ENCODE measurements at regions not wholly inside any gene's neighbourhood (a gene's known extent, or its start where the extent isn't known, plus 50 kb on each side); places are given as distances from the start of the nearest gene placed in this dataset.
"Not testable (repeated sequence)": the region's sequence is repeated elsewhere in the genome, so short reads cannot be mapped to it uniquely, and the experiment has no call there.

DNA sequence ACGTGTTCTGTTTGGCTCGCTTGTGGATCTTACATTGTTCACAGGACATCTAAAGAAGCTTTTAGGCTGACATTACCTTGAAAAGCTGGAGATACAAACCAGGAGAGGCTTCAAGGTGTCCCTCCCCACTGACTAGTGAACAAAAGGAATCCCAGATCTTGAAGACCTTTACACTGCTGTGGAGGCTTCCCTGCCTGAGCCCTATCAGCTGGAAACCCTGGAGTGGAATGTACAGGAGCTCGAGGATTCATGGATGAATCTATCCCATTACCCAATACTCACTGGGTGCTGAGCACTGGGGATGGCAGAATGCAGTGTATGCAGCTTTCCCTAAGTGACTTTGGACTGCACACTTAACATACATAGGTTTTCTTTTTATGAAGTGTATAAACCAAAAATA is 82.3 kb upstream of the MFGE8 start:
- no peak for DNase-seq (ENCODE audit: low read depth in 3 of 3)

DNA sequence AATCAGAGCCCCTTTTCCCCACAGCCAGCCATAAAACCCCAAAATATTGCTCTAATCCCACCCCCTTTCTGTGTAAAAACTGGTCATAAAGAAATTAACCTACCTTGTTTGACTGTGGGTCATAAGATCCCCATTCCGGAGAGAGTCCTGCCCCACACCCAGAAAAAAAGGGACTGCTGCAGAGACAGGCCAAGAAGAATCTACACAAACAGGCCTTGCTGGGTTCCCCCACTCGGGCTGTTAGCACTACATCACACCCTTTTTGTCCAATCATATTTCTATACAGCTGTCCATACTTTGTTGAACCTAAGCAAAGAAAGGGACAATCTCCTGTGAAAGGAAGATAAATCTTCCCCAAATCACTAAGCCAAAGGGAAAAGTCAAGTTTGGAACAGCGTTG is 84.4 kb upstream of the MFGE8 start:
- no peak for DNase-seq (ENCODE audit: low read depth in 3 of 3)

DNA sequence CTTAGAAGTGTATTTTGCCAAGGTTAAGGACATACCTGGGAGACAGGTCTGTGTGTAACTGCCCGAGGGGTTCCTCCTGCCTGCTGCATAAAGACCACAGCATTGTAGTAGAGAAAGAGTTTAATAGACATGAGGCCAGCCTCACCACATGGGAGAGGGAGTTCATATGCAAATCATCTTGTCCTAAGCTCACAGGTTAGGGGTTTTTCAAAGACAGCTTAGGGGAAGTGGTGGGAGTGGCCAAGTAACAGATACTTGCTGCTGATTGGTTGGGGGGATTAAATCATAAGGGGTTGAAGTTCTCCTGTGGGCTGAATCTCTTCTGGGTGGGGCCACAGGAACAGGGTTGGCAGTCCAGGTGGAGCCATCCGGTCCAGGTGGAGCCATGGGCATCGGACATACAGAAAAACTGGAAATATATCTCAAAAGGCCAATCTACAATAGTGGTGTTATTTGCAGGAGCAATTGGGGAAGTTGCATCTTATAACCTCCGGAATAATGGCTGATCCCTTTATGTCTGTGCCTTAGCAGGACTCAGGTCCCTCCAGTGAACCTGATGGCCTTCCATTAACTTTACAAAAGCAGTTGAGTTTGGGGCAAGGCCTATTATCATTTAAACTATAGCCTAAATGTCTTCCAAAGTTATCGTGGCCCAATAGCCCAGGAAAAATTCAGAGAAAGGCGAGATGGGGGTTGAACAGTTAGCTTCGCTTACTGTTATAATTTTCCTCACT is 86.0 kb upstream of the MFGE8 start:
- no peak for DNase-seq (ENCODE audit: low read depth in 3 of 3)

DNA sequence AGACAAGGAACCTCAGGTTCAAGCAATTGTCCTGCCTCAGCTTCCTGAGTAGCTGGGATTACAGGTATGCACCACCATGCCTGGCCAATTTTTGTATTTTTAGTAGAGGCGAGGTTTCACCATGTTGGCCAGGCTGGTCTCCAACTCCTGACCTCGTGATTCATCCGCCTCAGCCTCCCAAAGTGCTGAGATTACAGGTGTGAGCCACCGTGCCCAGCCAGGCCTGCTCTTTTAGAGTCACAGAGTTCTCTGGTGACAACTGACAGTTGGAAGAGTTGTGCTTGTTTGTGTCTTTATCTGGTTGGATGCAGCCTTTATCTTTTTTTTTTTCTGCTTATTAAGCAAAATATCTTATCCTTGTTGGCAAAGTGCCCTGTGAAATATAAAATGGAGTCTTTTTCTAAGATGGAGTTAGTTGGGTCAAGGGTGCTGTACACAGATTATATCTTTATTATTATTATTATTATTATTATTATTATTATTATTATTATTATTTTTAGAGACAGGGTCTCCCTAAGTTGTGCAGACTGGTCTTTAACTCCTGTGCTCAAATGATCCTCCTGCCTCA is 86.5 kb upstream of the ABHD2 start:
- DNase-seq (ENCODE audit: low read depth in 3 of 3), result not testable (repeated sequence)

DNA sequence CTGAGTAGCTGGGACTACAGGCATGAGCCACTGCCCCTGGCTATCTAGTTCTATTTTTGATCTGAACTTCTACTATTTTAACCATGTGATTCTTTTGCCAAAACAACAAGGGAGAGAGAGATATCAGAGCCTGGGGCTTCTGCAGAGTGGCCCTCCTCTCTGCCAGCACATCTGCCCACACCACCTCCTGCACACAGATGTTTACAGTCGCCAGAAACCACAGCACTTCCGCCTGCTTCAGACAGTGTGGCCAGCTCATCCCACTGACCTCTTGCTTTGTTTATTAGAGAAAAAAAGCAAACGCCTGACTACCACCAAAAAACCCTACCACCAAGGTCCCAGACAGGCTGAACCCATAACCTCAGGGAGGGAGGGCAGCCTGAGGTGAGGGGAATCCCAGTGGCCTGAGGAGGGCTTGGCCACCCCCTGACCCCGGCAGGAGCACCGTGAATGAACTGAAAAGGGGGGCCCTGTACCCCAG is 85.9 kb upstream of the ABHD2 start:
- DNase-seq (ENCODE audit: low read depth in 3 of 3), result no peak

DNA sequence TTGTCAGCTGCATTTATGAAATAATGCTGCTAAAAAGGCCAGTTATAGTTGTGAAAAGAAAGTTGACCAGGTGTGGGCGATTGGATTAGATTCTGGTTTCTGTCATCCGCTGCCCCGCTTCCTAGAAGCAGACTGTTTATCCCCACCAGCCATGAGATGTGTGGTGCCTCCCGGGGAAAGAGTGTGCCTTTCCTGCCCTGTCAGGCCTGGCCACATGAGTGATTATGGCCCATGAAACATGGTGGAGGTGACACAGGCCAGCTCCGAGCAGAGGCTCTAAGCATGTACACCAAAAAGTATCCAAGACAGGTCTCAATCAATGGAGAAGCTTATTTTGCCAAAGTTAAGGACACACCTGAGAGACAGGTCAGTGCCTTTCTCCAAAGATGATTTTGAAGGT is 85.4 kb upstream of the ABHD2 start:
- DNase-seq (ENCODE audit: low read depth in 3 of 3), result no peak

DNA sequence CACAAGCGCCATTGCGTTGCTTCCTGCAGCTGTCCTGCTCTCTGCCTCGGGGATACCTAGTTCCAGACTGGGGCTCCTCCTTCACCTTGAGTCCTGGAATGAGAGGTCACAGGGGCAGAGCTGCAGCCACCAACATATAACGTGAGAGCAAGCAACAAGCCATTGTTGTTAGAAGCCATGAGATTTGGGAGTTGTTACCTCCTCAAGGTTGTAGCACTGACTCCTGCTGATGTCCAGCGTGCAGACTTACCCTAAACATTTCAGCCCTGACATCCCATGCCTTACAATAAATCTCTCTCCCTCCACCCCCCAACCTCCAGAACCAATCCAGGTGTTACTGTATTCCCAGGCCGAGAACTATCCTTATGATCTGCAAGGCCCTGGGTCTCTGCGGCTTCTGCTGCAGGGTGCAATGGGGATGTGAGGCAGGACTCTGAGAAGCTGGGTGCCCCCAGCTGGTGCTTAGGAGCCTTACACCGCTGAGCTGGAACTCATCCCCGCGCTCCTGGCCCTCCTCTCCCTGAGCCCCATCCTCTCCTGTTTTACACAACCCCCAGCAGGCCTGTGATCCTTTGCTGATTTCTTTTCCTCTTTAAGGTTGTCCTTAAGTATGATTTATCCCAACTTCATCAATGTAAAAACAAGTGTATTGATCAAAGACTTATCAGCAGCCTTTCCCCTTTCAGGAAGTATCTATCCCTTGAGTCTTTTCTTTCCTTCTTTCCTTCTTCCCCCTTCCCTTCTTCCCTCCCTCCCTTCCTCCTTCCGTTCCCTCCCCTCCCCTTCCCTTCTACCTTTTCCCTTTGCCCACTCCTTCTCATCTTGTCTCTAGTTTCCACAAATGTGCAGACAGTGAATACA is 84.2 kb upstream of the ABHD2 start:
- DNase-seq (ENCODE audit: low read depth in 3 of 3), result no peak

DNA sequence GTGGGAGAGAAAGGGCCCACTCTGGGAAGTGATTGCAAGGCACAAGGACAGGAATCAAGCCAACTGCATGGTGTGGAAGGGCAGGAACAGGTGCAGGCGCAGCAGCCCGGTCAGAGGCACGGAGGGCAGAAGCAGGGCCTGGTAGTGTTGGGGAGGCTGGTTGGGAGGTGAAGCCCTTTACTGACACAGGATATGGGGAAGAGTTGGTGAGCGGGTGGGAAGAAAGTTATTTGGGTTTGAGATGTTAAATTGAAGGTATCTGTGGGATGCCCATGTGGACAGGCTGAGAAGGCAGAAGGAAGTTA is 83.6 kb upstream of the ABHD2 start:
- DNase-seq (ENCODE audit: low read depth in 3 of 3), result no peak

DNA sequence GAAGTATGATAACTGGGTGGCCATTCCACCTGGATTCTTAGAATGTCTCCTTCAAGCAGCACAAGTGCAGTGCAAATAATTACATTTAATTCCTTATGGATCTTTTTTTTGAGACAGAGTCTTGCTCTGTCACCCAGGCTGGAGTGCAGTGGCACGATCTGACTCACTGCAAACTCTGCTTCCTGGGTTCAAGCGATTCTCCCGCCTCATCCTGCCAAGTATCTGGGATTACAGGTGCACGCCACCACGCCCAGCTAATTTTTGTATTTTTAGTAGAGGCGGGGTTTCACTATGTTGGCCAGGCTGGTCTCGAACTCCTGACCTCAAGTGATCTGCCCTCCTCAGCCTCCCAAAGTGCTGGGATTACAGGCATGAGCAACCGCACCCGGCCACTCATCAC is 80.7 kb upstream of the ABHD2 start:
- DNase-seq (ENCODE audit: low read depth in 3 of 3), result not testable (repeated sequence)

DNA sequence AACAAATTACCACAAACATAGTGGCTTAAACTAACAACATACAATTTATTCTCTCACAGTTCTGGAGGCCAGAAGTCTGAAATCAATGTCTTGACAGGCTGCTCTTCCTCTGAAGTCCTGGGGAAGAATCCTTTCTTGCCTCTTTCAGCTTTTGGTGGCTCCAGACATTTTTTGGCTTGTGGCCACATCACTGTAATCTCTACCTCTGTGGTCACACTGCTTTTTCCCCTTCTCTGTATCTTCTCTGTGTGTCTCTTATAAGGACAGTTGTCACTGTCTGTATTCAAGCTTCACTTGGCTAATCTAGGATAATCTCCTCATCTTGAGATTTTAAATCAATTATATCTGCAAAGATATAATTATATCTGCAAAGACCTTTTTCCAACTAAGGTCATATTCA is 80.3 kb upstream of the ABHD2 start:
- no peak for DNase-seq (ENCODE audit: low read depth in 3 of 3)

DNA sequence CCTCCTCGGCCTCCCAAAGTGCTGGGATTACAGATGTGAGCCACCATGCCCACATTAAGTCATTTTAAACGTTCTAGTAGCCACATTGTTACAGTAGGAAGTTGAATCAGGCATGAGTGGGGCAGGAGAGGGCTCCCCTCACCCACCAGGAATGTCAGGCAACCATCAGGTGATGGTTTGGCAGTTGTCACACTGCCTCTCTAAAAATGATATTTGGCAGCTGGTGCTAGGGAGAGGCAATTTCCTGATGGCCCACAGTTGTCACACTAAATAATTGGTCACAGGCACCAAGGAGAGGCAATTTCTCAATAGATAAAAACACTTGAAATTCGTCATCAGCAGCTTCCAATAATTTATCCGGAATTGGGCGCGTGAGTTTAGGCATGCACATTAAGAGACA is 79.2 kb upstream of the ABHD2 start:
- DNase-seq (ENCODE audit: low read depth in 3 of 3), result no peak

DNA sequence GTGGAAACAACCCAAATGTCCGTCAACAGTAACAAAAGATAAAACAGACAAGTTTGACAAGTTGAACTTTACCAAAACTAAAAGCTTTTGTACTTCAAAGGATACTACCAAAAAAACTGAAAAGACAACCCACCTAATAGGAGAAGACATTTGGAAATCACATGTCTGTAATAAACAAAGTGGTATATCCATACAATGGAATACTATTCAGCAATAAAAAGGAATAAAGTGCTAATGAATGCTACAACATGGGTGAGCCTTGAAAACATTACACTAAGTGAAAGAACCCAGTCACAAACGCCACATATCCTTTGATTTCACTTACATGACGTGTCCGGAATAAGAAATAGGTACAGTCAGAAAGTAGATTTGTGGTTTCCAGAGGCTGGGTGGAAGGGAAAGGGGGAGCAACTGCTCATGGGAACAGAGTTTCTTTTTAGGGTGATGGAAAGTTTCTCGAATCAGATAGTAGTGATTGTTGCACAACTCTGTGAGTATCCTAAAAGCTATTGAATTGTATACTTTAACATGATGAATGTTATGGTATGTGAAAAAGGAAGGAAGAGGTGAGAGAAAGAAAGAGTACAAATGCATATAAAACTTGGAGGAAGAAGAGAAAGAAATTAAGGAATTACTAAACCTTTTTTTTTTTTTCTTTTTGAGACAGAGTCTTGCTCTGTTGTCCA is 72.7 kb upstream of the ABHD2 start:
- DNase-seq (ENCODE audit: low read depth in 3 of 3), result no peak

DNA sequence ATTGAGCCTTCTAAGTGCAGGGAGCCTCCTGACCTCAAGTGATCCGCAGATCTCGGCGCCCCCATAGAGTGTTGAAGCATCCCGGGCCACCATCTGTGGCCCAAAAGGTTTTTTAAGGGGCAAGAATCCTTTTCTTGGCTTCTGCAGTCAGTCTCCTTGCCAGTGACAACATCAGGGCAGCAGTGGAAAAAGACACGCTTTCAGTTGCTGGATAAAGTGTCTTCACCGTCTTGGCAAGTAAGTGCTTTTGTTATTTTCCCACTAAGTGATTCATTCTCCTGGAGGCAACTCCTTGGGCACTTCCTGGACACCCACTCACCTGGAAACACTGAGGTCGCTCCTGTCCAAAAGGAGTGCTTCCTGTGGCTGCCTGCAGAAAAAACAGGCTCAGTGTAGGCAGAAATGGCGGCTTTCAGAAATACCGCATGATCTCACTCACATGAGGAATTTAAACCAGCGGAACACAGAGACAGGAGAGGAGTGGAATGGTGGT is 71.7 kb upstream of the ABHD2 start:
- DNase-seq (ENCODE audit: low read depth in 3 of 3), result no peak

DNA sequence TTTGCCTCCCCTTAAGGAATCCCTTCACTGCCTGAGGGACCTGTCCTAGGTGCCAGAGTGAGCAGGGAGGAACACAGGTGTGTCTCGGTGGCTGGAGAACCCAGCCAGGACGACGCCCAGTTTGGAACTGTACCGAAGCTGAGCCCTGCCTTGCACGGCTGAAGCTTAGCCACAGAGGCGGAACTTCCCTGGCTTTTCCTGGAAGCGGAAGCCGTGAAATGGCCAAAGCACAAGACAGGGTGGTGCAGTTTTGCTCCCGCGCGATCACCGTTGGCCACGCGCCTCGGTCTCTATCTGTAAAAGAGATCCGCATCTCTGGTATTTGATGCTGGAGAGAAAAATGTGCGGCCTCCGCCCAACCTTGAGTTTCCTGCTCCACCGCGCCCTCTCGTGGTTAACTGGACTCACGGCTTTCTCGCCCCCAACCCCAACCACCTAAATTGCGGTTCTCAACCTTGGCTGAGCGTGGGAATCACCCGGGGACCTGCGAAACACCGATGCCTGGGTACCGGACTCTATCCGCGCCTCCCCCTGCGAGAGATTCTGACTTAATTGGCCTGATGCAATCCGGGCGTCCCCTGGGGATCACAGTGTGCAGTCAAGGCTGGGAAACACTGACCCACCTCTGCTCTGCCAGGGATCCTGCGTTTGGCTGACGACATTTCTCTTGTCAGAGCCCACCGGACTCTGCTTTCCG is 70.7 kb upstream of the ABHD2 start:
- DNase-seq (ENCODE audit: low read depth in 3 of 3), result peak; percentile 71 to 87 (median 74)

DNA sequence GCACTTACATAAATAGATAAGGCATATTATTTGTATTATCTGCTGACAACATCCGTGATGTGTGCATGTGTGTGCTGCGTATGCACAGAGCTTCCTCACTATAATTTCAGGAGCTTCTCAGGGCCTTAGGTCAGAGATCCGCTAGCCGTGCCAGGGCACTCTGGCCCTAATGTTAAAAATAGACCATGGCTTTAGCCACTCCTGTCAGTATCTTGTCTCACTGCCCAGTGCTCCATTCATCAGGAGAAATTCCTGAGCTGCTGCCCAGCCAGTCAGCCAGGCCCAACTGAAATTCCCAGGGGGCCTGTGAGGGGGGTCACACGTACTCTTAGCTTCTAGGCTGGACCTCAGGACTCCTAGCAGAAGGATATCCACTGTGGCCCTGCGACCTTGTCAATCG is 70.0 kb upstream of the ABHD2 start:
- no peak for DNase-seq (ENCODE audit: low read depth in 3 of 3)

DNA sequence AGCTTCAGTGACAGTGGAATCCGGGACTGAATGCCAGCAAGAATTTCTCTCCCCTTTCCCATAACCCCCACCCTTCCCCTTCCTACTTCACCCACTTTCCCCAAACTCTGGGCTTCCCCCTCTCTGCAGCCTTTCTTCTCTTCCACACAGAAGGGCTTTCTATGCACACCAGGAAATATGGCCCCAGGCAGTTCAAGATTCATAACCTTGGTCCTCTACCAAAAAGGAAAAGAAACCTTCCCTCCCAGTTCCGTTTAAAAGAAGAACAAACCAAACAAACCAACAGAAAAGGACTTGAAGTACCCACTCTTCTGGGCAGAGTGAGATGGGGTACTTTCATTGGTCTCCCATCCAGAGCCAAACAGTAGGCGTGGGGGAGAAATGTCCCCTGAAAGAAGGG is 68.8 kb upstream of the ABHD2 start:
- DNase-seq (ENCODE audit: low read depth in 3 of 3), result no peak

DNA sequence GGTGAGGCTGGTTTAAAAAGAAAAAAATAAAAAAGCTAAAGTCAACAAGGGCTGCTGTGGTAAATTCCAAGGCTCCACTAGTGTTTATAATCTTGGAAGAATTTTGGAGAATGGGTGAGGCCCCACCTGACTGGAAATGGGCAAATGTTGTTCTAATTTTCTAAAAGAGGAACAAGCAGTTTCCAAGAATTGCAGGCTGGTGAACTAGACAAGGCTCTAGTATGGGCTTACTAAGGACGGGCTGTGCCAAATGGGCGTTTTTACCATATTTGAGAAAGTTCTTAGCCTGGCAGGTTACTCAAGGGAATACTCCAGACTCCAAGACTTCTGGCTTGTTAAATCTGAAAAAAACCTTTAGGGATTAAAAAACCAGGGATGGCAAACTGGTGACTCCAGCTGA is 67.0 kb upstream of the ABHD2 start:
- no peak for DNase-seq (ENCODE audit: low read depth in 3 of 3)

DNA sequence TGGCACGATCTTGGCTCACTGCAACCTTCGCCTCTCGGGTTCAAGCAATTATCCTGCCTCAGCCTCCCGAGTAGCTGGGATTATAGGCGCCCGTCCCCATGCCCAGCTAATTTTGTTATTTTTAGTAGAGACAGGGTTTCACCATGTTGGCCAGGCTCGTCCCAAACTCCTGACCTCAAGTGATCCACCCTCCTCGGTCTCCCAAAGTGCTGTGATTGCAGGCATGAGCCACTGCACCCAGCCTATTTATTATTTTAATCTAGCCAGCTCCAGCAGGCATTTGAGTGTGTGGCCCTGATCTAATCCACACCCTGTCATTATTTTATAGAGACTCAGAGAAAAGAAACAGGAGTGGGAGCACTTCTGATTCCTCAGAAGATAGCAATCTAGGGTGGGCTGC is 66.4 kb upstream of the ABHD2 start:
- not testable (repeated sequence) for DNase-seq (ENCODE audit: low read depth in 3 of 3)

DNA sequence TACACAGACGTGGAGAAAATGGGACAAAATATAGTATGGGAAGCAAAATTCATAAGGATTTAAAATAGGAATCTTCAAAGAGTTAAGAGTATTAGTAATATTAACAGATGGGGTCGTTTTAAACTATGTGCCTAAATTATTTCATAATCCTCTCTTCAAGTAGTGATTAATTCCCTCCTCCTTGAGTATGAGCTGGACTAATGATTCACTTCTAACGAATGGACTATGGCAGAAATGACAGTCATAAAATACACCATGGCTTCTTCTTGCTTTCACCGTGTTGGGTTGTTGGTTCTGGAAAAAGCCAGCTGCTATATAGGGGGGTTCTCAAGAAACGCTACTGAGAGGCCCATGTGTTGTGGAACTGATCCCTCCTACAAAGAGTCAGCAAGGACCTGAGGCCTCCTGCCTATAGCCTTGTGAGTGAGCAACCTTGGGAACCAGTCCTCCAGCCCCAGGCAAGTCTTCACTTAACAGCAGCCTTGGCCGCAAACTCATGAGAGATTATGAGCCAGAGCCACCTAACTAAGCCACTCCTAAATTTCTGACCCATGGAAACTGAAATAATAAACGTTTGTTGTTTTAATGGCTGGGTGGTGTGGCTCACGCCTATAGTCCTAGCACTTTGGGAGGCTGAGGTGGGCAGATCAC is 64.8 kb upstream of the ABHD2 start:
- DNase-seq (ENCODE audit: low read depth in 3 of 3), result no peak

DNA sequence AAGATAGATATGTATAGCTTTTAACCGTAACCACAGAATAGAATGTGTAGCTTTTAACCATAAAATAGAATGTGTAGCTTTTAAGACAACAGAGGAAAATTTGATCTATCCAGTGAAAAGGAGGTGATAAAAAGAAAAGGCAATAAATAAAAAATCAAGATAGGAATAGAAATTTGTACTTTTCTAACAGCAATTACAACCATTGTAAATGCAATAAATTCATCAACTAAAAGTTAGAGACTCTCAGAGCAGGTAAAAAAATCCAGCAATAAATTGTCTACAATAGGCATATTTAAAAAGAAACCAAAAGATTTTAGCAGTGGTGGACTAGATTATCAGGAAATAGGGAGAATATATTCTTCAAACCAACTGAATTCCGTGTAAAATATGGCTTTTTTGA is 63.8 kb upstream of the ABHD2 start:
- no peak for DNase-seq (ENCODE audit: low read depth in 3 of 3)

DNA sequence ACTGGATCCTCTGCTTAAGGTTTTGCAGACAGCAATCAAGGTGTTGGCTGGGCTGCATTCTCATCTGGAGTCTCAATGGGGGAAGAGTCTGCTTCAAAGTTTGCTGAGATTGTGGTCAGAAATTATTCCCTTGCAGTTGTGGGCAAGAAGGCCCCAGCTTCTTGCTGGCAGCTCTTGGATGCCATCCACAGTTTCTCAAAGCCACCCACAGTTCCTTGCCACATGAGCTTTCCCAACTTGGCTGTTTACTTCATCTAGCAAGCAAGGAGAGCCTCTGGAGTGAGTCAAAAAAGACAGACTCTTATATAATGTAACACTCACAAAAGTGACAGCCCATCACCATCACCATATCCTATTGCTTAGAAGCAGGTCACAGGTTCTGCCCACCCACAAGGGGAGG is 62.1 kb upstream of the ABHD2 start:
- no peak for DNase-seq (ENCODE audit: low read depth in 3 of 3)
